ENCODE measurements at regions not wholly inside any gene's neighbourhood (a gene's known extent, or its start where the extent isn't known, plus 50 kb on each side); places are given as distances from the start of the nearest gene placed in this dataset.

DNA sequence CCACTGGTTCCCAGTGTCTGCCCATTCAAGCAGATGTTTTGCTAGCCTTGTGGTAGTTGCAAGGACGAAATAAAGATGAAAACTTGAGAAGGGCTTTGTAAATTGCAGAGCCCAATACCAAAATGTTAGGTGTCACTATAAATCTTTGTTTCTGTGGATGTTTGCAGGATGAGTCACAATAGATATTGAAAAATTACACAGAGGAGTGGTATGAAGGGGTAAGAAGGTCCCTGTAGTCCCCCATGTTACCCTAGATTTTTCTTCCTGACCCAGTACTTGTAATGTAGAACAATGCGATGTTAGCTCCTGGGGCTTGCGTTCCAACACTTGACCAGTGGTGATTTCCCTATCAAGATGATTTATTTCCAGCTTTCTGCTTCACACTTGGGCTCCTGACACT, 102.6 kb upstream of the LYZL1 start:
- Histone ChIP-seq H3K27me3 (replicated peaks; ENCODE audit: insufficient read depth, low read depth, low read length, poor library complexity) (no peaks in the 10 kb centered on the region), H3K27ac (ENCODE audit: low read depth, low read length, poor library complexity, severe bottlenecking) (no peak overlapping the region), H3K36me3 (ENCODE audit: insufficient read depth, low read length, poor library complexity, severe bottlenecking) (no peaks in the 10 kb centered on the region), H3K9me3 (ENCODE audit: low read depth, low read length, poor library complexity, severe bottlenecking) (no peaks in the 10 kb centered on the region), H3K4me3 (ENCODE audit: low read depth, low read length, poor library complexity, severe bottlenecking) (no peak overlapping the region), H3K4me1 (ENCODE audit: insufficient read depth, low read length, poor library complexity, severe bottlenecking) (peaks cover 3% of the 10 kb centered on the region)
- BruUV-seq (replicated peaks), result no TSS peak
- CTCF ChIA-PET, result no interaction called here
- intact Hi-C loops (cut with micrococcal nuclease; ENCODE audit: unreplicated experiment), result no loop called here
- POLR2A ChIA-PET (ENCODE audit: low non-redundant PET), result no interaction called here
- no peak for DNase-seq (ENCODE audit: low spot score)
- TF ChIP-seq CTCF (conservative IDR thresholded peaks at IDR 0.05; ENCODE audit: low read depth, low read length) (no peak), EZH2 (IDR thresholded peaks at IDR 0.05; ENCODE audit: borderline replicate concordance, low read depth, low read length, poor library complexity, severe bottlenecking) (no peak)

DNA sequence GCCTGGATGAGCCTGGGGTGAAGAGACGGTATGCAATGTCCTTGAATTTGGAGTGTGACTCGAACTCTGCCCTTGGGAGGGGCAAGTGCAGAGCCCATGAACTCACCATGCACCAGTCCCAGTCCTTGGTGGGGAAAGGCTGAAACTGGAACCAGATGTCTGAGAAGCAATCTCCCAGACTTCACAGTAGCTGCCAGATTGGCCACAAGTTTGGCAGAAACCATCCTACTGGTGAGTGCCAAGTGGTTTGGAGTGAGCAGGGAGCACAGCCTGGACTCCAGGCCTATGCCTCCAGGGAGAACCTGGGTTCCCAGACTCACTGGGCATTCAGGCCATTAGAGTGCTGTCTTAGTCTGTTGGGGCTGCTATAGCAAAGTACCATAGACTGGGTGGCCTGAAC, 99.6 kb upstream of the LYZL1 start:
- no peaks in the 10 kb centered on the region for H3K27me3 ChIP-seq (replicated peaks; ENCODE audit: insufficient read depth, low read depth, low read length, poor library complexity)
- H3K9me3 ChIP-seq (ENCODE audit: low read depth, low read length, poor library complexity, severe bottlenecking), result no peaks in the 10 kb centered on the region
- no peak overlapping the region for H3K4me3 ChIP-seq (ENCODE audit: low read depth, low read length, poor library complexity, severe bottlenecking)
- intact Hi-C loops (cut with micrococcal nuclease; ENCODE audit: unreplicated experiment), result no loop called here
- H3K27ac ChIP-seq (ENCODE audit: low read depth, low read length, poor library complexity, severe bottlenecking), result no peak overlapping the region
- DNase-seq (ENCODE audit: low spot score), result no peak
- ChIA-PET POLR2A (ENCODE audit: low non-redundant PET) (interaction anchor here (0.8 kb wide), 1 partner anchor 54 kb away, joined by 3 read pairs; no protein-coding TSS in a partner anchor), CTCF (no interaction called here)
- no peaks in the 10 kb centered on the region for H3K36me3 ChIP-seq (ENCODE audit: insufficient read depth, low read length, poor library complexity, severe bottlenecking)
- BruUV-seq (replicated peaks), result no TSS peak
- H3K4me1 ChIP-seq (ENCODE audit: insufficient read depth, low read length, poor library complexity, severe bottlenecking), result peaks cover 3% of the 10 kb centered on the region
- no peak for TF ChIP-seq EZH2 (IDR thresholded peaks at IDR 0.05; ENCODE audit: borderline replicate concordance, low read depth, low read length, poor library complexity, severe bottlenecking)
- TF ChIP-seq CTCF (conservative IDR thresholded peaks at IDR 0.05; ENCODE audit: low read depth, low read length), result no peak

DNA sequence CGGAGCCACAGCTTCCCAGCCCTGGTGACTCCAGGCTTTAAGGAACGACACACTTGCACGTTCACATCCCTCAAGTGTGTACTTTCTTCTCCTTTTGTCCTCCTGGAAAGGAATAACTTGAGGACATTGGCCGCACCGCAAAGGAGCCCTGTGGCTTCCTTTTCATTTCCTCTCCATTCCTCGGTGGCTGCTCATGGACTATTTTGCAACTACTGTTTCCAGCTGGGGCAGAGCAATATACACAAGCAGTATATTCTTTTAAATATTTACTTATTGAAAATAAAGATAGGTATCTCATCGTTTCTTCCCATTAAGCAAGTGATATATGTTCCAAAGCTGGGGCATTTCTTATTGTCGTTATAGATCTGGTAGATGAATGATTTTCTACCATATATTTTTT, 97.2 kb upstream of the LYZL1 start:
- no peak for TF ChIP-seq EZH2 (IDR thresholded peaks at IDR 0.05; ENCODE audit: borderline replicate concordance, low read depth, low read length, poor library complexity, severe bottlenecking)
- no peak for TF ChIP-seq CTCF (conservative IDR thresholded peaks at IDR 0.05; ENCODE audit: low read depth, low read length)
- Histone ChIP-seq H3K27me3 (replicated peaks; ENCODE audit: insufficient read depth, low read depth, low read length, poor library complexity) (no peaks in the 10 kb centered on the region), H3K36me3 (ENCODE audit: insufficient read depth, low read length, poor library complexity, severe bottlenecking) (no peaks in the 10 kb centered on the region), H3K4me3 (ENCODE audit: low read depth, low read length, poor library complexity, severe bottlenecking) (no peak overlapping the region), H3K4me1 (ENCODE audit: insufficient read depth, low read length, poor library complexity, severe bottlenecking) (no peaks in the 10 kb centered on the region), H3K27ac (ENCODE audit: low read depth, low read length, poor library complexity, severe bottlenecking) (no peak overlapping the region), H3K9me3 (ENCODE audit: low read depth, low read length, poor library complexity, severe bottlenecking) (no peaks in the 10 kb centered on the region)
- ChIA-PET CTCF (no interaction called here), POLR2A (ENCODE audit: low non-redundant PET) (interaction anchor here (0.7 kb wide), 1 partner anchor 547 kb away, joined by 15 read pairs; no protein-coding TSS in a partner anchor)
- no peak for DNase-seq (ENCODE audit: low spot score)
- no TSS peak for BruUV-seq (replicated peaks)
- intact Hi-C loops (cut with micrococcal nuclease; ENCODE audit: unreplicated experiment), result no loop called here

All from A673 (cell line).